GM21390 (cell line): ENCODE measurements at regions not wholly inside any gene's neighbourhood (a gene's known extent, or its start where the extent isn't known, plus 50 kb on each side); places are given as distances from the start of the nearest gene placed in this dataset.
"Not testable (repeated sequence)": the region's sequence is repeated elsewhere in the genome, so short reads cannot be mapped to it uniquely, and the experiment has no call there.

Experiments
- ATAC-seq: cut with Tn5 transposase; IDR thresholded peaks from one replicate; pipeline ENCODE4 v1.9.1; 2021; ENCODE audit not compliant: unreplicated experiment

GRCh38 chr7:67358738-67359137, 362.1 kb downstream of the TYW1 start:
- ATAC-seq = not testable (repeated sequence)

GRCh38 chr7:67359900-67360299, 363.3 kb downstream of the TYW1 start:
- ATAC-seq = no peak

GRCh38 chr7:67361150-67361549, 364.5 kb downstream of the TYW1 start:
- ATAC-seq = no peak

GRCh38 chr7:67364441-67365017, 367.9 kb downstream of the TYW1 start:
- no peak for ATAC-seq

GRCh38 chr7:67371429-67372305, 375.0 kb downstream of the TYW1 start:
- peak; percentile 97 for ATAC-seq

- not testable (repeated sequence) for ATAC-seq
Observed at GRCh38 chr7:67373389-67373788, 376.8 kb downstream of the TYW1 start.

GRCh38 chr7:67375427-67375826, 378.8 kb downstream of the TYW1 start:
- no peak for ATAC-seq

- no peak for ATAC-seq
Observed at GRCh38 chr7:67377939-67378862, 381.6 kb downstream of the TYW1 start.

- no peak for ATAC-seq
Observed at GRCh38 chr7:67380326-67380725, 383.7 kb downstream of the TYW1 start.

GRCh38 chr7:67380858-67381257, 384.2 kb downstream of the TYW1 start:
- no peak for ATAC-seq

GRCh38 chr7:67387851-67388250, 391.2 kb downstream of the TYW1 start:
- no peak for ATAC-seq

- no peak for ATAC-seq
Observed at GRCh38 chr7:67391168-67391567, 394.5 kb downstream of the TYW1 start.

- ATAC-seq = no peak
Observed at GRCh38 chr7:67392596-67393438, 396.2 kb downstream of the TYW1 start.

- no peak for ATAC-seq
Observed at GRCh38 chr7:67393903-67394302, 397.3 kb downstream of the TYW1 start.

- no peak for ATAC-seq
Observed at GRCh38 chr7:67398916-67399315, 402.3 kb downstream of the TYW1 start.

GRCh38 chr7:67401492-67401891, 404.9 kb downstream of the TYW1 start:
- no peak for ATAC-seq

GRCh38 chr7:67402280-67402679, 405.6 kb downstream of the TYW1 start:
- no peak for ATAC-seq

- no peak for ATAC-seq
Observed at GRCh38 chr7:67406976-67407375, 410.3 kb downstream of the TYW1 start.

- no peak for ATAC-seq
Observed at GRCh38 chr7:67407392-67408071, 410.9 kb downstream of the TYW1 start.

- no peak for ATAC-seq
Observed at GRCh38 chr7:67408109-67408508, 411.5 kb downstream of the TYW1 start.
